HG03457 (cell line): ENCODE measurements at regions not wholly inside any gene's neighbourhood (a gene's known extent, or its start where the extent isn't known, plus 50 kb on each side); places are given as distances from the start of the nearest gene placed in this dataset.
"Not testable (repeated sequence)": the region's sequence is repeated elsewhere in the genome, so short reads cannot be mapped to it uniquely, and the experiment has no call there.

ENCODE experiments used
- ATAC-seq: cut with Tn5 transposase; IDR thresholded peaks from one replicate; pipeline ENCODE4 v1.9.1; 2021; ENCODE audit warnings: moderate number of reproducible peaks; ENCODE audit not compliant: unreplicated experiment

DNA sequence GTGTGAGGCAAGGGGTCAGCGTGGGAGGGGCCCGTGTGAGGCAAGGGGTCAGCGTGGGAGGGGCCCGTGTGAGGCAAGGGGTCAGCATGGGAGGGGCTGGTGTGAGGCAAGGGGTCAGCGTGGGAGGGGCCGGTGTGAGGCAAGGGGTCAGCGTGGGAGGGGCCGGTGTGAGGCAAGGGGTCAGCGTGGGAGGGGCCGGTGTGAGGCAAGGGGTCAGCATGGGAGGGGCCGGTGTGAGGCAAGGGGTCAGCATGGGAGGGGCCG lies 119.2 kb downstream of the SEPTIN14 start:
- ATAC-seq: not testable (repeated sequence)

GRCh38 chr7:55742651-55743453 lies 119.7 kb downstream of the SEPTIN14 start:
- ATAC-seq: not testable (repeated sequence)

DNA sequence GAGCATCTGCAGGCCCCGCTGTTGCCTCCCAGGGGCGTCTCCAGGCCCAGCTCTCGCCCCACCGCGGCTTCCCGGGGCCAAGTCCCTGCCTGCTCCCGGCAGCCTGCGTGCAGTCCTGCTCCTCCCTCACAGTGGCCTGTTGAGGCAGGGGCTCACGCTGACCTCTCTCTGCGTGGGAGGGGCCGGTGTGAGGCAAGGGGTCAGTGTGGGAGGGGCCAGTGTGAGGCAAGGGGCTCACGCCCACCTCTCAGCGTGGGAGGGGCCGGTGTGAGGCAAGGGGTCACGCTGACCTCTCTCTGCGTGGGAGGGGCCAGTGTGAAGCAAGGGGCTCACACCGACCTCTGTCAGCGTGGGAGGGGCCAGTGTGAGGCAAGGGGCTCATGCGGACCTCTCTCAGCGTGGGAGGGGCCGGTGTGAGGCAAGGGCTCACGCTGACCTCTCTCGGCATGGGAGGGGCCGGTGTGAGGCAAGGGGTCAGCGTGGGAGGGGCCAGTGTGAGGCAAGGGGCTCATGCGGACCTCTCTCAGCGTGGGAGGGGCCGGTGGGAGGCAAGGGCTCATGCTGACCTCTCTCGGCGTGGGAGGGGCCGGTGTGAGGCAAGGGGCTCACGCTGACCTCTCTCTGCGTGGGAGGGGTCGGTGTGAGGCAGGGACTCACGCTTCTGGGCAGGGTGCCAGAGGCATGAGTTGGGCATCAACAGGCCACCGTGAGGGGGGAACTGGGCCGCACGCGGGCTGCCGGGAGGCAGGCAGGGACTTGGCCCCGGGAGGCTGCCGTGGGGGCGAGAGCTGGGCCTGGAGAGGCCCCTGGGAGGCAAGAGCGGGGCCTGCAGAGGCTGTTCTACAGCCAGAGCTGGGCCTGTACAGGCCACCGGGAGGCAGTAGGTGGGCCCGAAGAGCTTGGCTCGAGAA lies 120.6 kb downstream of the SEPTIN14 start:
- ATAC-seq: not testable (repeated sequence)

DNA sequence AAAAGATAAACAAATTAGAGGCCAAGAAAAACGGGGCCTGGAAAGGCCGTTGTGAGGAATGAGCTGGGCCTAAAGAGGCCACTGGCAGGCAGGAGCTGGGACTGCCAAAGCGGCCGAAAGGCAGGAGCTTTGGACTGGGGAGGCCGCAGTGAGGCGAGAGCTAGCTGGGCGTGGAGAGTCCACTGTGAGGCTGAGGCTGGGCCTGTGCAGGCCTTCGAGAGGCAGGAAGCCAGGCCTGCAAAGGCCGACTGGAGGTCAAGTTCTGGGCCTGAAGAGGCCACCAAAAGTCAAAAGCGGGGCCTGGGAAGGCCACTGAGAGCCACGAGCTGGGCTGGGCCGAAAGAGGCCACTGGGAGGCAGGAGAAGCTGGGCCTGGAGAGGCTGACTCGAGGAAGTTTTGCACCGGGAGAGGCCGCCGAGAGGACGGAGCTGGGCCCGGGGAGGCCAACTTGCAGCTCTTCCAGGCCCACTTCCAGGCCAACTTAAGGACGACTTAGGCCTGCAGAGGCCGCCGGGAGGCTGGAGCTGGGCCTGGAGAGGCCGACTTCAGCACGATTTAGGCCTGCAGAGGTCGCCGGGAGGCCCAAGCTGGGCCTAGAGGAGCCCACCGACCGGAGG lies 121.8 kb downstream of the SEPTIN14 start:
- ATAC-seq: not testable (repeated sequence)

DNA sequence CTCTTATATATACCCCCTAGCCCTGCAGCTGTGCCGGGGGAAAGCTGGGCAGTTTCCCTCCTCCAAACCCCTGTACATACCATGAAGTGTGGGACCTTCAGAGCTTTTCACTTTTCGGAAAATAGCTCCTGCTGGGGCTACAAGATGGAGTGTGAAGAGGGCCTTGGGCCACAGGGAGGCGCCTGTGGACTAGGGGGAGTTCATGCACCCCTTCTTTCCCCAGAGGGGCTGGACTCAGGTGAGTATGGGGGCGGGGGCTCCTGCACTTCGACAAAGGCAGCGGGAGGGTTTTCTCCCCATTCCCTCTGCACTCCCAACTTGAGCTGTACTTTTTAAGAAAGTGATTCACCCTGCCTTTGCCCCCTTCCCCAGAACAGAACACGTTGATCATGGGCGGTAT lies 122.5 kb downstream of the SEPTIN14 start:
- not testable (repeated sequence) for ATAC-seq

GRCh38 chr7:55736641-55737221 lies 125.8 kb downstream of the SEPTIN14 start:
- ATAC-seq: not testable (repeated sequence)

GRCh38 chr7:55733241-55734140 lies 129.1 kb downstream of the SEPTIN14 start:
- ATAC-seq: no peak

GRCh38 chr7:55731931-55732330 lies 130.6 kb downstream of the SEPTIN14 start:
- ATAC-seq: no peak

GRCh38 chr7:55730197-55730596 lies 132.4 kb downstream of the SEPTIN14 start:
- ATAC-seq: no peak

GRCh38 chr7:55723621-55723941 lies 139.0 kb downstream of the SEPTIN14 start:
- no peak for ATAC-seq

GRCh38 chr7:55722874-55723620 lies 139.5 kb downstream of the SEPTIN14 start:
- peak; percentile 96 for ATAC-seq

DNA sequence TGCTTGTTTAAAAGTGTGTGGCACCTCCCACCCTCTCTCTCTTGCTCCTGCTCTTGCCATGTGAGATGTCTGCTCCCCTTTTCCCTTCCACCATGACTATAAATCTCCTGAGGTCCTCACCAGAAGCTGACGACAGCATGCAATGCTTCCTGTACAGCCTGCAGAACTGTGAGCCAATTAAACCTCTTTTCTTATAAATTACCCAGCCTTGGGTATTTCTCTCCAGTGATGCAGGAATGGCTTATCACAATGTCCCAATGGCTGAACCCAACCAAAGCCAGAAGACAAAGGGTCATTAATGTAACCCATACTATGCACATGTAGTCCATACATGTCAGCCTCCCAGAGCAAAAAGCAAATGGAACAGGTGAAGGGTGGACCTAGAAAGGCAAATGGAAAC lies 141.5 kb downstream of the SEPTIN14 start:
- ATAC-seq: not testable (repeated sequence)

DNA sequence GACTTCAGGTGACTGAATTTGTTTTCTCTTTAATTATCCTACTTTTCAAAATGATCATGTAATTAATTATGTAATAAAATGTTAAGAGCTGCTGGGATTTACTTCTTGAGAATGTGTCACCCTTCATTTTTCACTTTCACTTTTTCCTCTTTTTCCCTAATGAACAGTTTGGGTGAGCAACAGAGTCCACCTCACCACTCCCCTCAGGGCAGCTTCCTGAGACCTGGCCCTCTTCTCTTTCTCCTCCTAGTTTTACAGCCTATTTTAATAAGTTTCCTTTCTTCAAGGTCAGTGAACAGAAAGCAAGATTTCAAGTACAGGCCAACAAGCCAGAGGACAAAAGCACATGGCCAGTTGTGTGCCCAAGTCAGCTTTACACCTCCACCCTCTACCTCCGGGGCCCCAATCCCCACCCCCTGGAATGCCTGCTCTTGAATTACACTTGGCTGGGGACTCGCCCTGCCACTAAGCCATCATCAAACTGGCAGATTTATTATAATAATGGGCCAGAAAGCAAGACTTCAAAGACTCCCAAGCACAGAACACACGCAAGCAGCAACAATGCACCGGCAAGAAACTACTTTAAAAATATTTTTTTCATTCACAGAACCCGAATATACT lies 143.1 kb upstream of the VOPP1 start:
- not testable (repeated sequence) for ATAC-seq

DNA sequence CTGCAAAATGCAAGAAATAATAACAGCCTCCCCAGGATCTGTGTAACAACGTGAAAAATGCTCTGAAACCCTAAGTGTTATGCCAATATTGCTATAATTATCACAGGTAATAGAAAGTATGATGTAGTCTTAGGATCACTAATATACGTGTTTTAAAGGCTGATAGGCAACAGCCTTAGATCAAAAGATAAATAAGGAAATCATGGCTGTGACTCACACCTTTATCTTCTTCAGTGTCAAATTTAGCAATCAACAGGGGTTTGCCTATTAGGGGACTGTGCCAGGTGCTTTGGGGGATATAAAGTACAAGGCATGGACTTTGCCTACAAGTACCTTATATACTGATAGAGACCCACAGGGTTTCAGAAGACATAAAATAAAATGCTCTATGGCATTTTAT lies 142.1 kb upstream of the VOPP1 start:
- not testable (repeated sequence) for ATAC-seq

GRCh38 chr7:55710312-55710711 lies 138.0 kb upstream of the VOPP1 start:
- not testable (repeated sequence) for ATAC-seq

- ATAC-seq: not testable (repeated sequence)
Measured at GRCh38 chr7:55708028-55708427, 135.7 kb upstream of the VOPP1 start.

GRCh38 chr7:55707410-55707809 lies 135.1 kb upstream of the VOPP1 start:
- ATAC-seq: not testable (repeated sequence)

DNA sequence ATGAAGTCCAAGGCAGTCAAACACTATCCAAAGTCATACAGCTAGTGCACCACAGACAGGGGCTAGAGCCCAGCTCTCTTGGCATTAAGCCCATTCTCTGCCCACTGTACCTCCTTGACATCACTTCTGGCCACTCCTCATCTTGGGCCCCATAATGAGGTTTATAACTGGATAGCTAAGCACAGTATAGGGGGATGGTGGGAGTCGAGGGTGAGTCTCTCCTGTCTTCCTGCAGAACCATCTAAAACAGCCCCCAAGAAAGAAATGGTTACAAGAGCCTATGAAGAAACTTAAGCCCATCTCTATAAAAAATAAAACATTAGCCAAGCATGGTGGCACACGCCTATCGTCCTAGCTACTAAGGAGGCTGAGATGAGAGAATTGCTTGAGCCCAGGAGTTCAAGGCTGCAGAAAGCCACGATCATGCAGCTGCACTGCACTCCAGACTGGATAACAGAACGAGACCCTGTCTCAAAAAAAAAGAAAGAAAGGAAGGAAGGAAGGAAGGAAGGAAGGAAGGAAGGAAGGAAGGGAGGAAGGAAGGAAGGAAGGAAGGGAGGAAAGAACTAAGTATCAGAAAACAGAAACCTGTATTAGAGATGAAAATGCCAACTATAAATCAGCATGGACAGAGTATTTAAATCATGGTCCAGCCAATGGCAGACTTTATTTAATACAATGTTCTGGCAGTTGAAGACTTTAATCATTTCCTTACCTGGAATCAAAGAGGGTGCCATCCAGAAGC lies 134.3 kb upstream of the VOPP1 start:
- not testable (repeated sequence) for ATAC-seq
